GM21390 (cell line): ENCODE measurements at regions not wholly inside any gene's neighbourhood (a gene's known extent, or its start where the extent isn't known, plus 50 kb on each side); places are given as distances from the start of the nearest gene placed in this dataset.

Source experiments
- ATAC-seq: cut with Tn5 transposase; IDR thresholded peaks from one replicate; pipeline ENCODE4 v1.9.1; 2021; ENCODE audit not compliant: unreplicated experiment

DNA sequence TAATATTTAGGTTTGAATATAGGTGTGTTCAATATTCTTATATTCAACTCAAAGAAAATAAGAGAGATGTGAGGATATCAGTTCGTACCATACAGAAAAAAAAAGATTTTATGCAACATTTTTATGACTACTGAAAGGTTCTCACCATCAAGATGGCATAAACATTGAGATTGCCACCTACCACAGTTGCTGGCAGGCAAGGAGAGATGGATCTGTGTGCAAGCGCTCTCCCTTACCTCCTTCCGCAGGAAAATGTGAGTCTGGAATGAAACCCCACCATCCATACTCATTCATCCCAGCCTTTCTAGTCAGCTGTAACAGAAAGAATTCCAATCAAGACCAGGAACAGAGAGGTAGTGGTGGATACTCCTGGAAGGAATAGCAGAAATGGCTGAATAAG, 376.9 kb downstream of the PPP3CA start:
- no peak for ATAC-seq

DNA sequence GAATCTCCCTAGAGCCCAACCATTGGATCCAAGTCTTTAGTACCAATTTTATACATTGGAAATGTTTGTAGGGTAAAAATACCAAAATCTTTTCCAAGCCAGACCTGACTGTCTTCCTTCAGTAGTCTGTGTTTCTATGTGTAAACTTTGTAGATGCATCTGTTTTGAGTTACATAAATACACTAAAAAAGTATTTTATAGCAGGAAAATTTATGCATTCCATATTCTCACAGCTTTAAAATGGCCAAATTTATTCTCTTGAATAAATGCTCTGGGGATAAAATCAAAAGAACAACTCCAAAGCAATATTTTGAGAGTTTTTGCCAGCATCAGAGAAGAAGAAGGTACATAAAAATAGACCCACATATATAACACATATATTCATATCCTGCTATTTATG, 377.4 kb downstream of the PPP3CA start:
- no peak for ATAC-seq

DNA sequence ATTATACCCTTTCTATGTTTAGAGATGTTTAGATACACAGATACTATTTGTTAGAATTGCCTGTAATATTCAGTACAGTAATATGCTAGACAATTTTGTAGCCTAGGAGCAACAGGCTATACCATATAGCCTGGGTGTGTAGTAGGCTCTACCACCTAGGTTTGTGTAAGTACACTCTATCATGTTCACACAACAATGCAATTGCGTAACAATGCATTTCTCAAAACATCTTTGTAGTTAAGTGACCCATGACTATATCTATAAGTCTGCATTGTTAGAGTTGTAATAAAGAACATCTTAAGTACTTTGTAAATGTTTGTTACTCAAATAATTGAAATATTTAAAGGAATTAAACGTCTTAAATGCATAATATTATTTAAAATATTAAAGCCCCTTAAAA, 379.3 kb downstream of the PPP3CA start:
- ATAC-seq: no peak

DNA sequence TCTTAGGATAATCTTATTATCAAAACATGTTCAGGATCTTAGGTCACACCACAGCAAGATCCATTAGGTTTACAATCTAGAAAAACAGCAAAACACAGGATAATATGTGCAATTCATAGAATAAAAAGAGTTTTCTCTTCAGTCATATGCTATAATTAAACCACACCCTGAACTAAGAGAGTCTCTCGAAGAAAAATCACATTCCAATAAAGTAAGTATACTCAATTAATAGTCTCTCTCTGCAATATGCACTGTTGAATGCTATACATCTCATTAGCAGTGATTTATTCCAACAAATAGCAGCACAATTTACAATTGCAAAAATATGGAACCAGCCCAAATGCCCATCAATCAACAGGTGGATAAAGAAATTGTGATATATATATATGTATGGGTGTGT, 383.7 kb downstream of the PPP3CA start:
- no peak for ATAC-seq

DNA sequence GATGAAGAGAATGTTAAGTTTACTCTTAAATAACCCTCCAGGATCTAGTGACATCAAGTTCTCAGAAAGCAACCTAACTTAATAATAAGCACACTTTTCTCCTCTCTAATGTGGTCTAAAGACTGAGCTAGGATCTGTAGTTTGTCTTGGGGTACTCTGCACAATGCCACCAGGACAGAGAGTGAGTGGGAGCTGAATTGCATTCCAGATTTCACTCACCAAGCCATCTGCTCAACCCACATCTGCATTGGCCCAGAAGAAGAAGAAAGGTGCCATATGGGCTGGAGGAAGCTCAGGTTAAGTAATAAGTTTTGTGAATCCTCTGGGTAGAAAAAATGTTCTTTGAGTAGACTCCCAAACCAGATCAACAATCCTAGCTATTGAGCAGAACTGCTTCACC, 384.6 kb downstream of the PPP3CA start:
- ATAC-seq: peak; percentile 70

DNA sequence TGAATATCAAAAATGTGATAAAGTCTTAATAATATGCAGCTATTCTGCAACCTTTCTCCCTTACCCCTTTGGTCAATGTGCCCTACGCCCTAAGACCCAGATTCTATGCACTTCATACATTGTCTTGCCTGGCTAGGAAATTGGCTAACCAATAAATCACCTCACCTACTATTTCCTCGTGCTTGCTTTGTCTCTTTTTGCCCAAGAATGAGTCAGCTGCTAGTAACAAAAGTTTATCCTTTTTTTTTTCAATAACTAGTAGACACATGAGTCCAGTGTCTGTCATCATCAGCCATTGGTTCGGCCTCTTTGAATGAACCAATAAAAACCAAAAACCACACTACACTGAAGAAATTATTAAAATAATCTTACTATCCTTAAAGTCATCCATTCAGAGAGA, 387.1 kb downstream of the PPP3CA start:
- ATAC-seq: no peak

DNA sequence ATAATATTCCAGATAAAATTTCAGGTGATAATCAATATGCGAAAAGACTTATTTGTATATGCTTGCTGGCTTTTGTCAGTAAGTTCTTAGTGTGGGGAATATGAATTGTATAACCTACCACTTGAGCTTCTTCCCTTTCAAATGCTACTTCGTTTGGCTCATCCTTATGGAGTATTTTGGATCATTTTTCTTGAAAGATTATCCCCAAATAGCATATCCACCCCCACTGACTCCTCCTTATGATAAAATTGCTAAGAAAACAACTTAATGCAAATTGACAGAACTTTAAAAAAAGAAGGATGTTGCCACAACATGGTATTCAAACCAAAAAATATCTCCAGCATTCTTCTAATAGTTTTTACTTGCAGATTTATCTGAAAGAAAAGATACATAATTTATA, 393.3 kb downstream of the PPP3CA start:
- ATAC-seq: no peak

DNA sequence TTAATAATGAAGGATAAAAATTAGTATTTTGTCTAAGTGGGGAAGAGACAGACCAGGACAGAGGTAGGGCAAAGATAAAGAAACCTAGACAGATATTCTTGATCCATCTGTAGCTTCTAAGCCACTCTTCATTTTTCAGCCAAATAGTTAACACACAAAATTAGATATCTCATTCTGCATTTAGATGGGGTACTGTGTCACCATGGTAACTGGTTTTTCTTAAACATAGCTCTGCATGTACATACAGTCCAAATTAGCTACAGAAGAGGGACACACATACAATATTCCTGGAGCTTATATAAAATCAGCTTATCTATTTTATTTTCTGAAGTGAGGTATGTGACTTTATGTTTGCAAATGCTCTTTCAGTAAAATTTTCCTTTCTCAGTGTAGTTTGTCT, 393.7 kb downstream of the PPP3CA start:
- ATAC-seq: no peak

DNA sequence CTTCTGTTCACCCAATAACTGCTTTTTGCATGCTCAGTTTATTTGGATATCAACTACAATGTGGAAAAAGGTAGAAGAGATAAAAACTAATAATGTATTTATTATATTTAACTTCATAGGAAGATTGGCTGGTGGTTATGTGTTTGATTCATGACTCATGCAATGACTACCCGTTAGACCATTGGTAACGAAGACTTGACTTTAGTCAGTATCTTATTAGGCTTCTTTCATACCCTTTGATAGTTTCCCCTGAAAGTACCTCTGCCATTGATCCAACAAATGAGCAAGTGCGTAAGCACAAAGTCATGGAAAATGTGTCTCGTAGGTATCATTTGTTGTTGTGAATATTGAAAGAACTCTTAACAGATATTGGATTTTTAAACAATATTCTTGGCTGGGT, 394.7 kb downstream of the PPP3CA start:
- ATAC-seq: no peak

DNA sequence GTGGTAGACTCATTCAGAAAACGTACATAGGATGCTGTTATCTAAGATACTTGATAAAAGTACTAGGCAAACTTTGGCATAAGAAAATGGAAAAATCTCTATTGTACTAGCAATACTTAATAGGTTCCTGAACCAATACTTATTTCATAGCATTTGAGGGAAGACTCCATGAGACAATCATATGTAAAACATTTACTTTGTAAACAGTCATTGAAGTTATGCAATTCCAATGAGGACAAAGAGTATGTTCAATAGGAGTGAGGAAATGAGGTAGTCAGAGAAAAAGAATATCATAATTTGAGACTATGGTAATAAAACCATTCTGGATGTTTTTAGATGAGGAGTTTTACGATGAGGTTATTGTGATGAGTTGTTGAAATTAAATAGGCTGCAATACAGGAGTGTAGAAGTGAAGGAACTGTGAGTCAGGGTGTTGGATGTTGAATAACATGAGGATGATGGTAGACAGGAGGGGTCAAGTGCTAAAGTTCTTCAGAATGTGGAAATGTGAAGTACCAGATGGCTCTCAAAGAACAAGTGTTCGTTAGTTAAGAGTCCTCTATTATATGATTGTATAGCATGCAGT, 397.9 kb downstream of the PPP3CA start:
- ATAC-seq: no peak

DNA sequence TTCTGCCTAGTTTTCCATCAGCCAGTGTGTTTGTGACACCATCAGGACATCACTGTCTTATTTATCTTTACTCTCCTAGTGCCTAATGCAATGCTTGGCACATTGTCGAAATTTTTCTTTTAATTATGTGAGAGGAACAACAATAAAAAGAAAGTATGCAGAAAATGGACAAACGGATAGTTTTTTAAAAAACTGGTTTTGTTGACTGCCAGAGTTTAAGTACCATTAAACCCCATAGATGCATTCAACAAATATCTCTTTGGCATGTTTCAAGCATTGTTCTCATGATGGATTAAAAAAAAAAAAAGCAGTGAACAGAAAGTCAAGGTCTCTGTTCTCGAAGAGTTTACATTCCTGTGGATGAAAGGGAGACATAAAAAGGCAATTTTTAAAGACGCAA, 398.4 kb downstream of the PPP3CA start:
- no peak for ATAC-seq

DNA sequence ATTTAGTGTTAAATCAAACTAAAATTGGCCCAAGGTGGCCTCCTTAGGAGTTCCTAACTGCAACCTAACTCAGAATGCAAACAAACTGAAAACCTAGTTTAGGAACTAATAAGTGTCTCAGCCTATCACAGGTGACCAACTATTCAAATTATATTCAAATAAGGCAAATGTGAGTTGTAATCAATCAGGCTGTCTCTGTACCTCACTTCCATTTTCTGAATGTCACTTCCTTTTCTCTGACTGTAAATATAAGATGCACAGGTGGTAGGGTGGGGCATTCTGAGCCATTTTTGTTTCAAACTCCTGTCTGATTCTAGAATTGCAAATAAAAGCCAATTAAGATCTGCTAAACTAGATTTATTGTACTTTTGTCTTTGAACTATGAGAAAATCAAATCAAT, 401.5 kb downstream of the PPP3CA start:
- ATAC-seq: no peak

DNA sequence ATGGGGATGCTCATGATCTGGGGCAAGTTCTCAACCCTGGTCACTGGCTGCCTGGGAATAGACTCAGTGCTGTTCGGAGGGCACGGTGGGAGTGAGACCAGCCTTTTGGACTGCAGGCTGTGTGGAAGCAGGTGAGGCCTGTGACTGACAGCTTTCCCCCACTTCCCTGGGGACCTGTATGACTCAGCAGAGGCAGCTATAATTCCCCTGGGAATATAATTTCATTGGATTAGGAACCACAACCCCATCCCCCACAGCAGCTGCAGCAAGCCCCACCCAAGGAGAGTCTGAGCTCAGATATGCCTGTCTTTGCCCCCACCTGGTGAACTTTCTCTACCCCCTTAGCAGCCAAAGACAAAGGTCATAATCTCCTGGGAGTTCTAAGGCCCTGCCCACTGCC, 408.6 kb downstream of the PPP3CA start:
- no peak for ATAC-seq

DNA sequence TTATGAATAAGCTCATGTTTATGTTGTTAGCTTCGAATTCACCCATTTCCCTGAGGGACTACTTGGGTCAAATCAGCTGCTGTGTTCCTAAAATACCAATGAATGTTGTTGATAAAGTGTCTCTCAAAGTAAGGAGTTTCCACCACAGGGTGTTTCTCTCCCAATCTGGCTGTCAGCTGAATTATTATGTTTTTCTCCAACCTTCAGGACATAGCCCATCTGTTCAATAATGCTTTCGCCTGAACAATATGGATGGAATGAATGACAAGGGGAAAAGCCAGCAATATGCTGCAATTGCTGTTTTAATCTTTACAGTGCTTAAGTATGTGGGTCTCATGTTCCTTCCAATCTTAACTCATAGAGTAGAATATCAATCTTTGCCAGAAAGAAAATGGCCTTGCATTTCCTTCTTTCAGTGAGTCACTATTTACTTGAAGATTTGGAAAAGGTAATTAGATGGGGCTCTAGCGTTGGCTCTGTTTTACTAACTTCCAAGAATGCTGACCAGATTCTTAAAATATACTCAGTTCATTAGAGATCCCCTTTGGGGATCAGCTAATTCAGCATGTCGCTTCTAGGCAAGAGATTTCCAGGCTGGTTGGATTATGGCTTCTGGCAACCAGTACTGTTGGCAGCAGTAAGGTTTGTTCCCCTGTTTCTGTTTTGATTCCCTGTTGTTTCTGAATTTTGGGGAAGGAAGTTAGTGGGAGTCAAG, 410.5 kb downstream of the PPP3CA start:
- no peak for ATAC-seq

DNA sequence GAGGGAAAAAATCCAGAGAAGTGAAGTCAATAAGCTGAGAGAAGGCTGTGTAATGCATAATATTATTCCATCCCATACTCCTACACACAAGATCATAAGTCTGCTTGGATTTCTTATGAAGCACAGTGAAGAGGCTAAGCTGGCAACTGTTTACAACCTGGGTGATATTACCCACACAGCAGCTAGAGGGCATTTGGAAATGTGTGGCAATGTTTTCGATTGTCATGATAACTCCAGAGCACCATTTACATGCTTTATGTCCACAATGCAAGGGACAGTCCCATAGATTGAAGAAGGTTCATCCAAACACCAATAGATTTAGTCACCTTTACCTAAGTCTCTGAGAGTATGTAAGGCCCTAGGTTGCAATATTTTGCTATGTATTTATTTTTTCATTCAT, 412.2 kb downstream of the PPP3CA start:
- ATAC-seq: no peak

DNA sequence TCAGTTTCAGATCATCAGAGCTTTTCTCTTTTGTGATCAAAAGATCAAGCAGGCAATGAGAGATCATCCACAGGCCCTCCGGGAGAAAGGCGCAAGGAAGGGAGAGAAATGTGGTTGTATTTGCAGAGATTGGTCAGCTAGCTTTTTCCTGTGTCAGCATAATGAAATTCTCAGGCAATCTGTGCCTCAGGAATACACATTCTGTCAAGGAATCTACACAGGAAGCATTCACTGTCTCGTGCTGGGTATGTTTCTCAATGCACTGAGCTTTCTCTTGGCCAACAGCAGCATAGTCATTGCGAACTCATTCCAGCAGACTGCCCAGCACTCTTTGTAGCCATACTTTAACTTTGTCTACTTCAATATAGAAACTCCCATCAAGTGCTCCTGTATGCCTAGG, 413.7 kb downstream of the PPP3CA start:
- ATAC-seq: peak; percentile 19

DNA sequence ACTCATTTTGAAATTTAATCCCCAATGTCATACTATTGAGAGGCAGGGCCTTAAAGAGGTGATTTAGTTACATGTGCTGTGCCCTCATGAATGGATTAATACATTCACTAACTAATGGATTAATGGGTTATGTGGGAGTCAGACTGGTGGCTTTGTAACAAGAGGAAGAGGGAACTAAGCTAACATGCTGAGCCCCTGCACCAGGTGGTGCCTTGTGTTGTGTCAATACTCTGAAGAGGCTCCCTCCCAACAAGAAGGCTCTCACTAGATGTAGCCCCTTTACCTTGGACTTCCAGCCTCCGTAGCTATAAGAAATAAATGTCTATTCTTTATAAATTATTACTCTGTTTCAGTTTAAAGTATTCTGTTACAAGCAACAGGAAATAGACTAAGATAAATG, 411.9 kb upstream of the EMCN start:
- no peak for ATAC-seq

DNA sequence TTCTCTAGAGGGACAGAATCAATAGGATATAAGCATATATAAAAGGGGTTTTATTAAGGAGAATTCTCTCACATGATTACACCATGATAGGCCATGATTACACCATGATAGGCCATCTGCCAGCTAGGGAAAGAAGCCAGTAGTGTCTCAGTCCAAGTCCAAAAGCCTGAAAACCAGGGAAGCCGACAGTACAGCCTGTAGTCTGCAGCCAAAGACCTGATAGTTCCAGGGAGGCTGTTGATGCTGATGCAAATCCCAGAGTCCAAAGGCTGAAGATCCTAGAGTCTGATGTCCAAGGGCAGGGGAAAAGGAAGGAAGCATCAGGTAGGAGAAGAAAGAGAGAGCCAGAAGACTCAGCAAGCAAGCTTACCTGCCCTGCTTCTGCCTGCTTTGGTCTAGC, 411.3 kb upstream of the EMCN start:
- ATAC-seq: no peak

DNA sequence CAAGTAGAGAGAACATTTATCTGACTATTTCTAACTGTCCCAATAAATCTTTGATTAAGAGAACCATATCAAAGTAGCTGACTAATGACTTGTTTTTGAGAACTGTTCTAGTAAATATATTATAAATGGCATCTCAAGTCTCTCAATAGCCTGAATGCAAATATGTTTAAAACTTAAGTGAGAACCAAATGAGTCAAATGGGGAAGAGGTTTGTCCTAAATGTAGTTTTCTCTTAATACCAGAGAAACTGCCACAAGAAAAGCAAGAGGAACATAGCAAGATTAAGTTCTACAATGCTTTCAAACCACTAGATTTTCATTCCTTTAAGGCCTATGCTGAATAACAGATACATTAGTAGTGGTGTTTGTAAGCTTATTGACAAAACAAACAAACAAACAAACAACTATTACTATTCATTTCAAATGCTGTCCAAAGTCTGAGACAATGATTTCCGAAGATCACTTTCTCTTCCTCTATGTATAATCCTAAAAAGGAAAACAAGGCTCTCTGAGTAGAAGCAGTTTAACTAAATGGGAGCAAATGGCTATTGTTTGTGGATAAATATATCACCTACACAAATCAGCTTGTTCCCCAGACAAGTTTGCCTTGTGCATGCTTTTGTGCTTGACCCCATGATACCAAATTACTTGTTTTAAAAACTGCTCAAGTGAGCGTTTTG, 408.4 kb upstream of the EMCN start:
- peak; percentile 87 for ATAC-seq

DNA sequence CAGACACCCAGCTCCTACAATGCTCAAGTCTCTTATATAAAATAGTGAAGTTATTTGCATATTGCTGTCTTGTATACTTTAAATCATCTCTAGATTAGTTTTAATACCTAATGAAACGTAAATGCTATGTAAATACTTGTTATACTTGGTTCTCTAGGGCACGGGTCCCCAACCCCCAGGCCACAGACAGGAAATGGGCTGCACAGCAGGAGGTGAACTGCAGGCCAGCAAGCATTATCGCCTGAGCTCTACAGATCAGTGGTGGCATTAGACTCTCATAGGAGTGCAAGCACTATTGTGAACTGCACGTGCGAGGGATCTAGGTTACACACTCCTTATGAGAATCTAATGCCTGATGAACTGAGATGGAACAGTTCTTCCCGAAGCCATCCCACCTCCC, 395.9 kb upstream of the EMCN start:
- no peak for ATAC-seq

DNA sequence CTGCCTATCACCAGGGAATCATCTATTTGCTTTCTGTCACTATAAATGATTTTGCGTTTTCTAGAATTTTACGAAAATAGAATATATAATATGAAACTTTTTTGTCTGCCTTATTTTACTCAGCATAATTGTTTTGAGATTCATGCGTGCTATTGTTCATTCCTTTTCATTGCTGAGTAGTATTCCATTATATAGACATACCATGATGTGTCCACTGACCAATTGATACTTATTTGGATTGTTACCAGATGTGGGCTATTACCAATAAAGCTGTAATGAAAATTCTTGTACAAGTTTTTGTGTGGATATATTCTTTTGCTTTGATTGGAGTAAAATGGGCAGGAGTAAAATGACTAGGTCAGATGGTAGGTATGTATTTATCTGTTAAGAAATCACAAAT, 390.7 kb upstream of the EMCN start:
- no peak for ATAC-seq
